AG09309 (cell line): ENCODE measurements at regions not wholly inside any gene's neighbourhood (a gene's known extent, or its start where the extent isn't known, plus 50 kb on each side); places are given as distances from the start of the nearest gene placed in this dataset.
A peak's percentile ranks its signal among the peaks of the same experiment; 100 is the strongest.

Experiments
- DNase-seq: peaks from one replicate; pipeline ENCODE4 v3.0.0-alpha.2; 2010; ENCODE audit warnings: low read depth
- H3K4me3 ChIP-seq: 2 replicates; pipeline ENCODE4 v1.5.1; 2011; ENCODE audit warnings: mild to moderate bottlenecking, low read depth, low read length, moderate library complexity; ENCODE audit not compliant: control insufficient read depth
- CTCF ChIP-seq: IDR thresholded peaks from 2 replicates; pipeline ENCODE4 v1.5.1; 2011; ENCODE audit warnings: mild to moderate bottlenecking, low read depth, low read length, inconsistent platforms; ENCODE audit not compliant: insufficient read depth, control insufficient read depth; ENCODE audit errors: missing control alignments

GRCh38 chr3:106582151-106582550 is 713.3 kb upstream of the CBLB start:
- H3K4me3 ChIP-seq, result no peak overlapping the region
- no peak for DNase-seq
- no peak for TF ChIP-seq CTCF

GRCh38 chr3:106587551-106587950 is 718.7 kb upstream of the CBLB start:
- no peak for TF ChIP-seq CTCF
- DNase-seq, result no peak
- no peak overlapping the region for H3K4me3 ChIP-seq

GRCh38 chr3:106588739-106589138 is 719.9 kb upstream of the CBLB start:
- no peak for TF ChIP-seq CTCF

GRCh38 chr3:106589311-106589942 is 720.6 kb upstream of the CBLB start:
- DNase-seq, result peak; percentile 67
- no peak for TF ChIP-seq CTCF
- H3K4me3 ChIP-seq, result no peak overlapping the region

More at GRCh38 chr3:106588739-106589138, 719.9 kb upstream of the CBLB start:
- no peak for DNase-seq
- H3K4me3 ChIP-seq, result no peak overlapping the region

GRCh38 chr3:106590216-106590615 is 721.4 kb upstream of the CBLB start:
- no peak for DNase-seq
- H3K4me3 ChIP-seq, result no peak overlapping the region
- no peak for TF ChIP-seq CTCF

GRCh38 chr3:106593381-106593780 is 724.6 kb upstream of the CBLB start:
- no peak for DNase-seq
- TF ChIP-seq CTCF, result no peak
- no peak overlapping the region for H3K4me3 ChIP-seq
